ENCODE measurements at regions not wholly inside any gene's neighbourhood (a gene's known extent, or its start where the extent isn't known, plus 50 kb on each side); places are given as distances from the start of the nearest gene placed in this dataset.

DNA sequence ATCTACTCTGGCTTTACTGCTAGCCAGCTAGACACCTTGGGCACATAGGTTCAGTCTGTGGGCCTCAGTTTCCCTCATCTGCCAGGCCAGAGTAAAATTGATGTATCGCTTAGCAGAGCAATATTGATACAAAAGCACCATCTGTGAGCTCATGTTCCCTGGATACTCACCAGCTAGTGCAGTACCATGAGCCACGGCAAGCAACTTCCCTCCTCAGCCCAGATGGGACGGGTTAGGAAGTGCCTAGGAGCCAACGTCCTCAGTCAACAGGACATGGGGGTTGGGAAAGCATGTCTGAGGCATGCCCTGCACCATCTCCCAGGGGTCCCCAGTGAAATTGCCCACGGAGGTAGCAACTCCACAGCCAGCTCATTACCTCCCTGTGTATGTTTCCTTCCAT, 258.3 kb downstream of the ANKRD60 start:
- Histone ChIP-seq H3K27me3 (ENCODE audit: insufficient read depth, low read length, poor library complexity, severe bottlenecking) (no peaks in the 10 kb centered on the region), H3K9me3 (ENCODE audit: insufficient read depth, low read depth, low read length) (no peaks in the 10 kb centered on the region), H3K4me1 (ENCODE audit: insufficient read depth, low read length, poor library complexity, severe bottlenecking) (no peaks in the 10 kb centered on the region), H4K20me1 (ENCODE audit: insufficient read depth, low read length, poor library complexity, severe bottlenecking) (no peaks in the 10 kb centered on the region), H3K4me3 (ENCODE audit: low read length, poor library complexity, severe bottlenecking) (no peak overlapping the region), H3K9me2 (replicated peaks; ENCODE audit: low read depth, low read length) (no peaks in the 10 kb centered on the region), H3K9ac (ENCODE audit: low read depth, low read length, poor library complexity, severe bottlenecking) (no peak overlapping the region), H3K79me2 (ENCODE audit: insufficient read depth, low read length) (no peaks in the 10 kb centered on the region), H3K4me2 (ENCODE audit: low read depth, low read length, poor library complexity, severe bottlenecking) (no peak overlapping the region), H2AFZ (ENCODE audit: low read length) (no peak overlapping the region), H3F3A (ENCODE audit: low read depth) (no peaks in the 10 kb centered on the region), H3K36me3 (ENCODE audit: insufficient read depth, low read length) (no peaks in the 10 kb centered on the region)
- TF ChIP-seq, protein P1, sequence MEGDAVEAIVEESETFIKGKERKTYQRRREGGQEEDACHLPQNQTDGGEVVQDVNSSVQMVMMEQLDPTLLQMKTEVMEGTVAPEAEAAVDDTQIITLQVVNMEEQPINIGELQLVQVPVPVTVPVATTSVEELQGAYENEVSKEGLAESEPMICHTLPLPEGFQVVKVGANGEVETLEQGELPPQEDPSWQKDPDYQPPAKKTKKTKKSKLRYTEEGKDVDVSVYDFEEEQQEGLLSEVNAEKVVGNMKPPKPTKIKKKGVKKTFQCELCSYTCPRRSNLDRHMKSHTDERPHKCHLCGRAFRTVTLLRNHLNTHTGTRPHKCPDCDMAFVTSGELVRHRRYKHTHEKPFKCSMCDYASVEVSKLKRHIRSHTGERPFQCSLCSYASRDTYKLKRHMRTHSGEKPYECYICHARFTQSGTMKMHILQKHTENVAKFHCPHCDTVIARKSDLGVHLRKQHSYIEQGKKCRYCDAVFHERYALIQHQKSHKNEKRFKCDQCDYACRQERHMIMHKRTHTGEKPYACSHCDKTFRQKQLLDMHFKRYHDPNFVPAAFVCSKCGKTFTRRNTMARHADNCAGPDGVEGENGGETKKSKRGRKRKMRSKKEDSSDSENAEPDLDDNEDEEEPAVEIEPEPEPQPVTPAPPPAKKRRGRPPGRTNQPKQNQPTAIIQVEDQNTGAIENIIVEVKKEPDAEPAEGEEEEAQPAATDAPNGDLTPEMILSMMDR (conservative IDR thresholded peaks at IDR 0.05; ENCODE audit: low read length), result no peak
- no peak for TF ChIP-seq EZH2phosphoT487 (IDR thresholded peaks at IDR 0.05; ENCODE audit: borderline replicate concordance)

DNA sequence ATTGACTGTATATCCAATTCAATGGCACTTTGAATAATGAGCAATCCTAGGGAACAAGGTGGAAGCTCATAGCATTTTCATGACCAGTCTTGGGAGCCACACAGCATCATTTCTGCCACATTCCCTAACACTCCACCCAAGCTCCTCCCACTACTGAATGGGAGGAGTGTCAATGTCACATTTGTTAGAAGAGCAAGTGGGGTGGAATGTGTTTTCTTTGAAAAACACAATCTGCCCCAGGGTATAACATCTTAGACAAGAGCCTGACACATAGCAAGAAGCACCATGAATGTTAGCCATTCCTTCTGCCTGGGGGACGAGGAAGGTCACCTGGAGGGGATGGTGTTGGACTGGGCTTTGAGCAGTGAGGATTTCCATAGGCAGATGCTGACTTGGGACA, 258.3 kb upstream of the PMEPA1 start:
- Histone ChIP-seq H3K27me3 (ENCODE audit: insufficient read depth, low read length, poor library complexity, severe bottlenecking) (no peaks in the 10 kb centered on the region), H3K9me3 (ENCODE audit: insufficient read depth, low read depth, low read length) (no peaks in the 10 kb centered on the region), H3K9ac (ENCODE audit: low read depth, low read length, poor library complexity, severe bottlenecking) (no peak overlapping the region), H3K4me2 (ENCODE audit: low read depth, low read length, poor library complexity, severe bottlenecking) (no peak overlapping the region), H2AFZ (ENCODE audit: low read length) (no peak overlapping the region), H3F3A (ENCODE audit: low read depth) (no peaks in the 10 kb centered on the region), H3K9me2 (replicated peaks; ENCODE audit: low read depth, low read length) (no peaks in the 10 kb centered on the region), H3K4me1 (ENCODE audit: insufficient read depth, low read length, poor library complexity, severe bottlenecking) (no peaks in the 10 kb centered on the region), H3K4me3 (ENCODE audit: low read length, poor library complexity, severe bottlenecking) (no peak overlapping the region), H3K36me3 (ENCODE audit: insufficient read depth, low read length) (no peaks in the 10 kb centered on the region), H3K79me2 (ENCODE audit: insufficient read depth, low read length) (no peaks in the 10 kb centered on the region), H4K20me1 (ENCODE audit: insufficient read depth, low read length, poor library complexity, severe bottlenecking) (no peaks in the 10 kb centered on the region)
- TF ChIP-seq EZH2phosphoT487 (IDR thresholded peaks at IDR 0.05; ENCODE audit: borderline replicate concordance), result no peak
- TF ChIP-seq, protein P1 (conservative IDR thresholded peaks at IDR 0.05; ENCODE audit: low read length), result no peak

DNA sequence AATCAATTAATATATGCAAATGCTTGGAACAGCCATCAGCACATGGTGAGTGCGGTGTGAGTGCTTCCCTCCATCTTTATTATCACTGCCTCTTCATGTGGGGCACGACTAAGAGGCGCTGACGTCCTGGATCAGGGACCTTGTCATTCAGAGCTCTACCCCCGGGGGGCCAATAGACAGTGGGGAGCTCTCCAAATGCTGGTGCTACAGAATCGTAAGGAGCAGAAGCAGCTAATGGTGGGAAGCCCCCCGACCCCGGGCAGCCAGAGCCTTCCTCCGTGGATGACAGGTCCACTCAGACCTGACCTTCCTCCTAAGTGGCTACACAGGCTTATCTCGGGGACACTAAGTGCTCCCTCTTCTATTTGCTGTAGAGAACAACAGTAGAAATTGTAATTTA, 257.5 kb upstream of the PMEPA1 start:
- no peaks in the 10 kb centered on the region for H3K27me3 ChIP-seq (ENCODE audit: insufficient read depth, low read length, poor library complexity, severe bottlenecking)
- H4K20me1 ChIP-seq (ENCODE audit: insufficient read depth, low read length, poor library complexity, severe bottlenecking), result no peaks in the 10 kb centered on the region
- H3K9me3 ChIP-seq (ENCODE audit: insufficient read depth, low read depth, low read length), result no peaks in the 10 kb centered on the region
- H3K9ac ChIP-seq (ENCODE audit: low read depth, low read length, poor library complexity, severe bottlenecking), result no peak overlapping the region
- no peaks in the 10 kb centered on the region for H3K79me2 ChIP-seq (ENCODE audit: insufficient read depth, low read length)
- TF ChIP-seq, protein P1 (conservative IDR thresholded peaks at IDR 0.05; ENCODE audit: low read length), result no peak
- no peak overlapping the region for H3K4me2 ChIP-seq (ENCODE audit: low read depth, low read length, poor library complexity, severe bottlenecking)
- H3K4me1 ChIP-seq (ENCODE audit: insufficient read depth, low read length, poor library complexity, severe bottlenecking), result no peaks in the 10 kb centered on the region
- H3K36me3 ChIP-seq (ENCODE audit: insufficient read depth, low read length), result no peaks in the 10 kb centered on the region
- no peaks in the 10 kb centered on the region for H3F3A ChIP-seq (ENCODE audit: low read depth)
- no peak overlapping the region for H3K4me3 ChIP-seq (ENCODE audit: low read length, poor library complexity, severe bottlenecking)
- H2AFZ ChIP-seq (ENCODE audit: low read length), result no peak overlapping the region
- H3K9me2 ChIP-seq (replicated peaks; ENCODE audit: low read depth, low read length), result no peaks in the 10 kb centered on the region
